ENCODE measurements at regions not wholly inside any gene's neighbourhood (a gene's known extent, or its start where the extent isn't known, plus 50 kb on each side); places are given as distances from the start of the nearest gene placed in this dataset.

- TF ChIP-seq HDGF (IDR thresholded peaks at IDR 0.05): no peak
- TF ChIP-seq ZBTB33 (IDR thresholded peaks at IDR 0.05): no peak
- TF ChIP-seq, protein P1, sequence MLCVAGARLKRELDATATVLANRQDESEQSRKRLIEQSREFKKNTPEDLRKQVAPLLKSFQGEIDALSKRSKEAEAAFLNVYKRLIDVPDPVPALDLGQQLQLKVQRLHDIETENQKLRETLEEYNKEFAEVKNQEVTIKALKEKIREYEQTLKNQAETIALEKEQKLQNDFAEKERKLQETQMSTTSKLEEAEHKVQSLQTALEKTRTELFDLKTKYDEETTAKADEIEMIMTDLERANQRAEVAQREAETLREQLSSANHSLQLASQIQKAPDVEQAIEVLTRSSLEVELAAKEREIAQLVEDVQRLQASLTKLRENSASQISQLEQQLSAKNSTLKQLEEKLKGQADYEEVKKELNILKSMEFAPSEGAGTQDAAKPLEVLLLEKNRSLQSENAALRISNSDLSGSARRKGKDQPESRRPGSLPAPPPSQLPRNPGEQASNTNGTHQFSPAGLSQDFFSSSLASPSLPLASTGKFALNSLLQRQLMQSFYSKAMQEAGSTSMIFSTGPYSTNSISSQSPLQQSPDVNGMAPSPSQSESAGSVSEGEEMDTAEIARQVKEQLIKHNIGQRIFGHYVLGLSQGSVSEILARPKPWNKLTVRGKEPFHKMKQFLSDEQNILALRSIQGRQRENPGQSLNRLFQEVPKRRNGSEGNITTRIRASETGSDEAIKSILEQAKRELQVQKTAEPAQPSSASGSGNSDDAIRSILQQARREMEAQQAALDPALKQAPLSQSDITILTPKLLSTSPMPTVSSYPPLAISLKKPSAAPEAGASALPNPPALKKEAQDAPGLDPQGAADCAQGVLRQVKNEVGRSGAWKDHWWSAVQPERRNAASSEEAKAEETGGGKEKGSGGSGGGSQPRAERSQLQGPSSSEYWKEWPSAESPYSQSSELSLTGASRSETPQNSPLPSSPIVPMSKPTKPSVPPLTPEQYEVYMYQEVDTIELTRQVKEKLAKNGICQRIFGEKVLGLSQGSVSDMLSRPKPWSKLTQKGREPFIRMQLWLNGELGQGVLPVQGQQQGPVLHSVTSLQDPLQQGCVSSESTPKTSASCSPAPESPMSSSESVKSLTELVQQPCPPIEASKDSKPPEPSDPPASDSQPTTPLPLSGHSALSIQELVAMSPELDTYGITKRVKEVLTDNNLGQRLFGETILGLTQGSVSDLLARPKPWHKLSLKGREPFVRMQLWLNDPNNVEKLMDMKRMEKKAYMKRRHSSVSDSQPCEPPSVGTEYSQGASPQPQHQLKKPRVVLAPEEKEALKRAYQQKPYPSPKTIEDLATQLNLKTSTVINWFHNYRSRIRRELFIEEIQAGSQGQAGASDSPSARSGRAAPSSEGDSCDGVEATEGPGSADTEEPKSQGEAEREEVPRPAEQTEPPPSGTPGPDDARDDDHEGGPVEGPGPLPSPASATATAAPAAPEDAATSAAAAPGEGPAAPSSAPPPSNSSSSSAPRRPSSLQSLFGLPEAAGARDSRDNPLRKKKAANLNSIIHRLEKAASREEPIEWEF (IDR thresholded peaks at IDR 0.05; ENCODE audit: insufficient replicate concordance, low read depth, low read length): no peak
- no peak for TF ChIP-seq ZZZ3 (IDR thresholded peaks at IDR 0.05; ENCODE audit: control insufficient read depth, insufficient read length, low read depth)
- TF ChIP-seq, protein P2, sequence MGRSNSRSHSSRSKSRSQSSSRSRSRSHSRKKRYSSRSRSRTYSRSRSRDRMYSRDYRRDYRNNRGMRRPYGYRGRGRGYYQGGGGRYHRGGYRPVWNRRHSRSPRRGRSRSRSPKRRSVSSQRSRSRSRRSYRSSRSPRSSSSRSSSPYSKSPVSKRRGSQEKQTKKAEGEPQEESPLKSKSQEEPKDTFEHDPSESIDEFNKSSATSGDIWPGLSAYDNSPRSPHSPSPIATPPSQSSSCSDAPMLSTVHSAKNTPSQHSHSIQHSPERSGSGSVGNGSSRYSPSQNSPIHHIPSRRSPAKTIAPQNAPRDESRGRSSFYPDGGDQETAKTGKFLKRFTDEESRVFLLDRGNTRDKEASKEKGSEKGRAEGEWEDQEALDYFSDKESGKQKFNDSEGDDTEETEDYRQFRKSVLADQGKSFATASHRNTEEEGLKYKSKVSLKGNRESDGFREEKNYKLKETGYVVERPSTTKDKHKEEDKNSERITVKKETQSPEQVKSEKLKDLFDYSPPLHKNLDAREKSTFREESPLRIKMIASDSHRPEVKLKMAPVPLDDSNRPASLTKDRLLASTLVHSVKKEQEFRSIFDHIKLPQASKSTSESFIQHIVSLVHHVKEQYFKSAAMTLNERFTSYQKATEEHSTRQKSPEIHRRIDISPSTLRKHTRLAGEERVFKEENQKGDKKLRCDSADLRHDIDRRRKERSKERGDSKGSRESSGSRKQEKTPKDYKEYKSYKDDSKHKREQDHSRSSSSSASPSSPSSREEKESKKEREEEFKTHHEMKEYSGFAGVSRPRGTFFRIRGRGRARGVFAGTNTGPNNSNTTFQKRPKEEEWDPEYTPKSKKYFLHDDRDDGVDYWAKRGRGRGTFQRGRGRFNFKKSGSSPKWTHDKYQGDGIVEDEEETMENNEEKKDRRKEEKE (IDR thresholded peaks at IDR 0.05): no peak
- TF ChIP-seq SREBF1 (IDR thresholded peaks at IDR 0.05; ENCODE audit: low read length): no peak
- TF ChIP-seq CHD2 (IDR thresholded peaks at IDR 0.05; ENCODE audit: borderline replicate concordance, low read depth, low read length): no peak
- TF ChIP-seq ATF3 (IDR thresholded peaks at IDR 0.05; ENCODE audit: borderline replicate concordance, extremely low read depth, low read depth, low read length): no peak
- TF ChIP-seq FOXK2 (IDR thresholded peaks at IDR 0.05): no peak
Observed at GRCh38 chr5:3321119-3321760, 274.4 kb upstream of the IRX1 start (continued).
